Pulmonary artery endothelial cell (primary cell): ENCODE measurements at regions not wholly inside any gene's neighbourhood (a gene's known extent, or its start where the extent isn't known, plus 50 kb on each side); places are given as distances from the start of the nearest gene placed in this dataset.

Experiments
- DNase-seq: peaks from one replicate; pipeline ENCODE4 v3.0.0-alpha.2; 2011; ENCODE audit warnings: low read depth, low spot score

DNA sequence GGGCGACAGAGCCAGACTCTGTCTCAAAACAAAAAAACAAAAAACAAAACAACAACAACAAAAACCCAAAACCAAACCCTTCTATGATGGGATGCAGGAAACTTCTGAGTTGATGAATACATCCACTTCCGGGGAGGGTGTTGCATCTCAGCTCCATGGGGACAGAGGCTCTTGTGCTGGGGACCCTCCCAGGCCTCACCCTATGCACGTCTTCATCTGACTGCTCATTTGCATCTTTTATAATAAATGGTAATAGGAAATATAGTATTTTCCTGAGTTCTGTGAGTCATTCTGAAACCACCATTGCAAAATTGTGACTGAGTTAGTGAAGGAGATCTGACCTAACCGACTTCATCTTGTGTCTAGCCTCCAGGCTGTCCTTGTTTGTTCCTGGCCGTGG lies 109.5 kb upstream of the SLC28A3 start:
- no peak for DNase-seq

DNA sequence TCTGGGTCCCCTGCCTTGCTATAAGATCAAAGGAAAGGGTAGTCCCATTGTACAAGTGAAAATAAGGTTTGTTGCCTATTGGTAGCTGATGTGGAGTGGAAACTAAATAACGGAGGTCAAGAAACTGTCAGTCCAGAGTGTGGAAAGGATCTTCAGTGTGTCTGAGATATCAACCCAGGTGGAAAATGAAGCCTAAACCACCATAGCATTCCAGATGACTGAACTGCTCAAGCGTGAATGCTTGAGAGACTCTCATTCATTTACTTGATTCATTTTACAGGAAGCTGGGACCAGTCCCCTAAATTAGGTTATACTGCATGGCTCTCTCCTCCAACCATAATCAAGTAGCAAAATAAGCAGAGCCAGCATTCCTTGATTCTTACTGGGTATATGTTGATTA lies 116.0 kb upstream of the SLC28A3 start:
- DNase-seq: no peak

DNA sequence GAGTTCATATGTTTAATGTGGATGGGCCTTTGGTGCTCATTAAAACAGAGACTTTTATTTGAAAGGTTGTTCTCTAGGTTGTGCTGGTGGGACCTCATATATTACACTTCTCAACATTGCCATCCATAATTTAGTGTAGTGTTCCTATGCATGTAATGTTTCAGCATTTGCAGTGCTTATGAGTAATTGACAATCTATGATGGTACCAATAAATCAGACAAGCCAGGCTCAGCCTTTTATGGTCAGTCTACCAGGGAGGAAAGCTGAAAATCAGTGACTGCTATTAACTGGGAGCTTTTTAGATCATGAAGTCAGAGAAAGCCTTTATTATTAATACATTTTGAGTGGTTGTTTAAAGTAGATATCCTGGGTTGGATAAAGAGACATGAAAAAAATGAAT lies 120.1 kb upstream of the SLC28A3 start:
- no peak for DNase-seq

DNA sequence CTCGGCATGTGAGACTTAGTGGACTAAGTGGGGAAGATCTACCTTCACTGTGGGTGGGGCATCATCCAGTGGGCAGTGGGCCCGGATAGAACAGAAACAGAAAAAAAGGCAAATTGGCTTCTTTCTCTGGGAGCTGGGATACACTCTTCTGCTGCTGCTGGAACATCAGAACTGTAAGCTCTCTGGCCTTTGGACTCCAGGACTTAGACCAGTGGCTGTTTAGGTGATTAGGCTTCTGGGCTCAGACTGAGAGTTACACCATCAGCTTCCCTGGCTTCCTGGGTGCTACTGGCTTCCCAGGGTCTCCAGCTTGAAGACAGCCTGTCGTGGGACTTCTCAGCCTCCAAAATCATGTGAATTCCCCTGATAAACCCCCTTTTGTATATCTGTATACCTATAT lies 122.7 kb upstream of the SLC28A3 start:
- DNase-seq: no peak

DNA sequence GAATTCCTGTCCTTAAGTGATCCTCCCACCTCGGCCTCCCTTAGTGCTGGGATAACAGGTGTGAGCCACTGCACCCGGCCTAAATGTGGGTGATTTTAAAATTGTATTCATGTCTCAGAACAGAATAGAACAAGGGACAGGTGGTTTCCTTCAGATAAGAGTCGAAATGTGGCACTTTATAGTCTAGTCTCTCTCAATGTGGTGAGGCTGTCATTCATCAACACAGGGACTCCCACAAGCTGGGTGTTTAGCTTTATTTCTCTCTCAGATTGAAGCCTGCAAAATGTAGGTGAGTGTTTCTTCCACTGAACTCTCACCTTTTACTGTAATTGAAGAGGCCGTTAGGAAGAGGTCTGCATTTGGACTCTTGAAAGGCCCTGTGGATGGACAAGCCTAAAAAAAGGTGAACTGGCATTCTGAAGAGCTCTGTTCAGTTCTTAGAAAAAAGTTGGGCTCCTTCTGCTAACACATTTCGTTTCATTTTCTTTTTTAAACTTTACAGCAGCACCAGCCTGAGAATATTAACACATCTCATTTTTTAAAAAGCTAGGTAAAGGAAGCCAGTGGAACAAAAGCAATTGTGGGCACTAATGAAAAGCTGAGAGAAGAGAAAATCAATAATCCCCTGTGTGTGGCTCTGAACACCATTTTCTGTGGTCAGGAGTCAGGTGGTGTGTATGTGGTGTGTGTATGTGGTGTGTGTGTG lies 126.2 kb upstream of the SLC28A3 start:
- DNase-seq: no peak

DNA sequence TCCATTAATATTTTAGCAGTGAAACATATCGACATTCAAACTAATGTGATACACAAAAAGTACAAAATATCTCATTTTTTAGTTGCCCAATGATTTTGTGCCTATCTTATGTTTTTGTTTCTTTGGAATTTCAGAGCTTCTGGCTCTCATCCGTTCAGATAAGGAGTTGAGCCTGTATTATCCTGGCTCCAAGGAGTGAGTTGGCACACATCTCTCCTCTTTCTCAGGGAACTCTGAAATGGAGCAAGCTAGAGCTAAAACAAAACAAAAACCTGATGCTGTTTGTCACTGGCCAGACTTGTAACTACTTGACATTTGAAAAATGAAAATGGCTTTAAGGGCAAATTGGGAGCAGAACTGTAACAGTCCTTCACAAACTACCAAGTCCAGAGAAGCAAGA lies 131.3 kb upstream of the SLC28A3 start:
- no peak for DNase-seq

DNA sequence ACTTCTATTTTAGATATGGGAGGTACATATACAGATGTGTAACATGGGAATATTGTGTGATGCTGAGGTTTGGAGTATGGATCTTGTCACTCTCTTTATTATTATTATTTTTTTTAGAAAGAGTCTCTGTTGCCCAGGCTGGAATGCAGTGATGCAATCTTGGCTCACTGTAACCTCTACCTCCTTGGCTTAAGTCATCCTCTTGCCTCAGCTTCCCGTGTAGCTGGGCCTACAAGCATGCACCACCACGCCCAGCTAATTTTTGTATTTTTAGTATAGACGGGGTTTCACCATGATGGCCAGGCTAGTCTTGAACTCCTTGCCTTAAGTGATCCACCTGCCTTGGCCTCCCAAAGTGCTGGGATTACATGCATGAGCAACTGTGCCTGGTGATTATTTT lies 138.4 kb upstream of the SLC28A3 start:
- no peak for DNase-seq

DNA sequence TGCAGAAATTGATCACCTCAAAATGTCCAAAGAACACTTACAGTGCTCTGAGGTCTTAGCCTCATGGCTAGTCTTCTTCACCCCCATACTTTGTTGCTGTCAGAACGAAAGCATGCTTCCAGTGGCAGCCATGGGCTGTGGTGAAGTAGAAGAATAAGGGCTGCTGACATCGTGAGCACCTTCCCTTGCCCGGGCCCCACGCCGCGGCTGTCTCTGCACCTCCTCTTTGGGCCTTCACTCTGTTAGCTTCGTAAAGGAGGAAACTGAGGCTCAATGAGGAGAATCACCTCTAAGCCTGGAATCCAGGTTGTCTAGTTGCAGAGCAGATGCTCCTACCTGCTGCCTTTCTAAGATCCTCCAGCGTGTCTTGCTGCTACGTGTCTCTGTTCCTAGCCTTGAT lies 139.5 kb upstream of the SLC28A3 start:
- DNase-seq: no peak

DNA sequence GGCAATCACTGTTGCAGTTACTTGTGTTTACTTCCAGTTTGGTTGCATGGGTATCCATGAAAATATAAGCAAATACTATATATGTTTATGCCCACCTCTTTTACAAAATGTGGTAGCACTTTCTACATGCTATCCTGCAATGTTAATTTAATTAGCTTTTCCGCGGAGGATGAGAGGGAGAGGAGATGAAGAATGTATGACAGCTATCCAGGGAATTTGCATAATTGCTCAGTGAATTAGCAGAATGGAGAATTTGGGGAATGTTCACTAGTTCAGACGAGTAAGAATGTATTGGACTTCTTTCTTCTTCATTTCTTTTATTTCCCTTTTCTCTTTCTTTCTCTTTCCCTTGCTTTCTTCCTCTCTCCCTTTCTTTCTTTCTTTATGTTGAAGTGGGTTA lies 140.7 kb upstream of the SLC28A3 start:
- no peak for DNase-seq

DNA sequence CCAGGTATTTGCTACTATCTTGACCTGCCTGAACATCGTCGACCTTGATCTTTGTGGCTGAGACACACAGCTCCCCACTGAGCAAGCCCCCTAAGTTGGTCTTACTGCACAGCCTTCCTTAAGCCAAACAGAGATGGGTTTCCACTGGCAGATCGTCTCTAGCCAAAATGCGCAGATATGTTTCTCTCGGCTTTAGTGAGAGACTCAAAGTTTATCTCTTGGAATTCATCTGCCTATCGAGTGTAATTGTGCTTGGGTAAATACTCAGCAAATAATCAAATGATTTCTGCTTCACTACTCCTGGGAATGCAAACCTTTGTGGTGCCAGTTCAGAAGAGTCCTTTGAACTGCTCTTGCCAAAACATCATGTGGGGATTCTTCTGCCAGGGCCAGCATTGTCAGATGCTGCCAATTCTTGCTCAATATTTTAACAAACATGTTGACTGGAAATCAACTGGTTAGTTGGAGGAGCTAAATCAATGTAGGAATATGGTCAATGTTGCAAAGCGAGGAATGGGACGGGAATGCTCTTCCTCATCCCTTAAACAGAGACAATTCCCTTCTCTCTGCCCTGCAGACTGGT lies 141.2 kb upstream of the SLC28A3 start:
- no peak for DNase-seq

DNA sequence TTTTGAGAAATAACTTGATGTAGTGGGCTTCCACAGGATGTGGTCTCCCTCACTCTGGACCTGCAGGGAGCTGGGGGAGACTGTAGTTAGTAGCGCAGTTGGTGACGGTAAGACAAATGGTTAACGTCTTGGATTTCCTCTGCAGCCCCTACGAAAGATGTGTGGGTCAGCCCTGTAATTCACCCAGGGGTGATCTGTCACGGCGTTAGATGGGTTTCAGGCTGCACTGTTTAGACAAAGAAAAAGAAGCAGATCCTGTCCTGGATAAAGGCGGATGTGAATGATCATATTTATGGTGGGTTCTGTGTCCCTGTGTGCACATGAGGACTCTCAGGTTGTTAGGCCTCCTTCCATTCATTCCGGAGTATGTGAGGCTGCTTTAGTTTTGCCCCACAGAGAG lies 142.0 kb upstream of the SLC28A3 start:
- DNase-seq: no peak

DNA sequence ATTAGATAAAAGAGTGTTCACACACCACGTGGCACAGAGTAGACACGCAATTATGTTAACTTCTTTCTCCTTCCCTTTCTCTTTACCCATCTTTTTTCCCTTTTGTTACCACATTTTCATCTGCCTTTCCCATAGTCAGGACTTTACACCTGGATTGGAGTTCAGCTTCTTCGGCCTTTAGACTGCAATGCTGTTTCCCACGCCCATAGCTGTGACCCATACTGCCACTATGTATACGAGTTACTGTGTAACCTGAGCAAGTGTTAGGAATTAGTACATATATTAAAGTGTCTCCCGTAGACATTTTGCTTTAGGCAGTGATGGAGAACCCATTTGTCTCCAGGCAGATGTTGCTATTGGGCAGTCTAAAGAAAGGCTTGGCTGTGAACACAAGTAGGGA lies 143.6 kb upstream of the SLC28A3 start:
- no peak for DNase-seq

DNA sequence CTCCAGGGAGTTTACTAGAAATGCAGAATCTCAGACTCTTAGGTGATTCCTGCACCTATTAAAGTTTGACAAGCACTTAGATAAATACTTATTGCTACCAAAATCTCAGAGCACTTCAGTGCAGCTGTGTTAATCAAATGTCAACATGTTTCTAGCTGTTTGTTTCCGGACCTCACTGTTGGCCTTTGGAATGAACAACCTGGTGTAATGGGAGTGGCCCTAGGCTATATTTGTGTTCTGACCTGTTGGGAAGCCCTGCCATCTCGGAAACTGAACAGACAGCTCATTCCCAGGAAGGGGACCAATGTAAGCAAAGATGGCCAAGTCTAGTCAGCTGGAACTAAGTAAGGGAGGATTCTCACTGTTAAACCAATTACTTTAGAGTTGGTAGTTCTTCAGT lies 145.0 kb upstream of the SLC28A3 start:
- DNase-seq: no peak

DNA sequence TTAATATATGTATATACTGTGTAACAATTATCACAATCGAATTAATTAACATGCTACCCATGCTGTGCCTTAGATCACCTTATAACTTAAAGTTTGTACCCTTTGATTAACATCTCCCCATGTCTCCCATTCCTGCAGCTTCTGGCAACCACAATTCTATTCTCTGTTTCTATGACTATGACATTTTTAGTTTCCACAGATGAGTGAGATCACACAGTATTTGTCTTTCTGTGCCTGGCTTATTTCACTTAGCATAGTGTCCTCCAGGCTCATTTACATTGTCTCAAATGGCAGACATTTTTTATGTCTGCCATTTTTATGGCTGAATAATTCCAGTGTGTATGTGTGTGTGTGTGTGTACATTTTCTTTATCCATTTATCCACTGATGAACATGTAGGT lies 146.1 kb upstream of the SLC28A3 start:
- no peak for DNase-seq

DNA sequence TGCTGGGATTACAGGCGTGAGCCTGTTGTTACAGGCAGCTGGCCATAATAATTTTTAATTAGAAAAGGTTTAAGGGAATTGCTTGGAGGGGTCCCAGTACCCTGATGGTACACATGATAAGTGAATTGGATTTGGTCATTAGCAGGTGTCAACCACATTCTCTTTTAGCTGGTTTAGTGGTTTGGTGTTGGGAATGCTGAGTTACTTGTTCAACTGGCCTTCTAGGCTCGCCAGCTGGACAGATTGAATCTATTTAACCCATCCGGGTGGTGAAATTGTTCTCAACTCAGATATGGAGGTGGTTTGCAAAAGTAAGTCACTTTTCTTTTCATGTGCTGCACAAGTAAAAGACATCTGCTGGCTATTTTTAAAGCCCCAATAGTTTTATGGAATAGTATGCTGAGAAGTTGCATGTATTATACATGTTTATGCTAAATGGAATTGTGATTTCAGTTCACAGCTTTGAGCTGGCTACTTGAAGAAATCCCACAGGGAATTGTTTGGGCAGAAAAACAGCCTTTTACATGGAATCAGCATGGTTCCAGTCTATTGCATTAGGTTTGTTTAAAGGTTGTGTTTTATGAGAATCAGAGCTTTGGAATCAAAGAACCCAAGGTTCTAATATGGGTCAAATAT lies 149.8 kb upstream of the SLC28A3 start:
- DNase-seq: no peak

DNA sequence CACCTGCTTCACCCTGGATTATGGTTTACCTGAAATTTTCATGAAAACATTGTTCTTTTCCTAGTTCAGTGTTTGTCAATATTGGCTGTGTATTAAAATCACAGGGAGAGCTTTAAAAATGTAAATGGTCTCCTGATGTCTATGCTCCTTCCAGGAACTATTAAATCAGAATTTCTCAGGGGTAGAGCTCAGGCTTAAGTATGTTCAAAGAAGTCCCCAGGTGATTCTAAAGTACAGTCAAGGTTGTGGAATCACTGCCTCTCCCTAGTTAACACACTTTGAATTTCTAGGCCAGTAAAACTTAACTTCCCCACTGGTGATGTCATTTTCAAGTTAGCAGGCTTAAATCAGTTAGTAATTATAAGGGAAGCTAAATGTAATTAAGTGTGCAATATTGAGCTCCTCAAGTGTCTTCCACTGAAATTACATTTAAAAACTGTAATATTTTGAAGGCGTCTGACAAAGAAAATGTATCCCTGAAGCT lies 150.3 kb upstream of the SLC28A3 start:
- no peak for DNase-seq

DNA sequence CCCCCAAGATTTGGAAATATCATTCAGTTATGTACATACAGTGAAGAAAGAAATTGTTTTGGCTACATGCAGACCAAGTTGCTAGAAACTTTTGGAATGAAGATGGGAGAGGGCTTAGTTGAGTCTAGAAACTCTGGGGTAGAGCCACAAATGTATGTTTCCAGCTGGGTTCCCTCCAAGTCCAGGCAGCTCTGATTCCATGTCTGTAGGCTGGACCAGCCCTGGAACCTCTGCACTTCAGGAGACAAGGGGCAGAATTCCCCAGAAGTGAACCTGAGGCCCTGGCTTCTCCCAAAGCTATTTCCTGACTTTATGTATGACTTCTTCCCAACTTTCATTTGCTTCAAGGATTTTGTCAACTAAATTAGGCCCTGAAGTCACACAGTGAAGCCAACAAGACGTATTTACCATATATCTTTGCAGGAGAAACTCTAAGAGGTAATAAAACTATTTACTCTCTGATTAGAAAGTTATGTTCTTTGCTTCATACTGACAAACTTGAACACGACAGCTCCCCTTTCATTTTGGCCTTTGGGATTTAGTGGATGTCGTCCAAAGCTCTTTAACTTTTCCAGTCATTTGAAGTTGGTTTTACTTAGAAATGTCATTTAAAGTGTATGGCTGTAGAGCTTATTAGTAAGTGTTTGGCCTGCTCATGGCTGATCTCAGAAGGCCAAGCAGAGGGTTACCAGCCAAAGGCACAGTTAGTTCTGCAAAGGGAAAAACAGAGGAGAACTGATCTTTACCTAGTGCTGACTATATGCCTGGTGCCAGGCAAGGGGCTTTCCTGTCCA lies 152.0 kb upstream of the SLC28A3 start:
- DNase-seq: no peak

DNA sequence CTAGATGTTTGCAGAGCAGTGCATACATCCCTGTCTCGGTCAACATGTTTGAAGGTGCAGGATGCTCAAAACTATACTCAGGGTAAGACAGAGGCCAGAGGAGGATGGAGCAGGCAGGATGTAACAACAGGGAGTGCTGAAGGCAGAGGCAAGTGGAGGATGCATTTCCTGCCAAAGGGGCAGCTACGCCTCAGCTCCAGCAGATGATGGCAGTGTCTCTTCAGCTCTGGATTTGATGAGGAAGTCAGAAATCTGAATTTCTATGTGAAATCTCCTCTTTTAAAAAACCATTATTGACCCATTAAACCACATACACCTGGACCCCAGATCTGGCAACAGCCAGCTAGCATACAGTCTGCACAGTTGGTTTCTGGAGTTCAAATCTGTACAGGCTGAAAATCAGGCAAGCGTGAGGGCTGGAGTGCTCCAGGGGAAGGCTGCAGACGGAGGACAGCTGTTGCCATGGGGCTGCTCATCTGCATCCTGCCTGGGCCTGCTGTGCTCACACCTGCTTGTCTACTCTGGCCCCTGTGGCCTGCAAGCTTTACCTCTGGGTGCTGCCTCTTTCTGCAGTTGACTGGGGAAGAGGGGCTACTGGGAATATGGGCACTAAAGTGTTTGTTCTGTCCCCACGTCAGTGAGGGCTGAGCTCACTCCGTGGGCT lies 152.9 kb upstream of the SLC28A3 start:
- no peak for DNase-seq

DNA sequence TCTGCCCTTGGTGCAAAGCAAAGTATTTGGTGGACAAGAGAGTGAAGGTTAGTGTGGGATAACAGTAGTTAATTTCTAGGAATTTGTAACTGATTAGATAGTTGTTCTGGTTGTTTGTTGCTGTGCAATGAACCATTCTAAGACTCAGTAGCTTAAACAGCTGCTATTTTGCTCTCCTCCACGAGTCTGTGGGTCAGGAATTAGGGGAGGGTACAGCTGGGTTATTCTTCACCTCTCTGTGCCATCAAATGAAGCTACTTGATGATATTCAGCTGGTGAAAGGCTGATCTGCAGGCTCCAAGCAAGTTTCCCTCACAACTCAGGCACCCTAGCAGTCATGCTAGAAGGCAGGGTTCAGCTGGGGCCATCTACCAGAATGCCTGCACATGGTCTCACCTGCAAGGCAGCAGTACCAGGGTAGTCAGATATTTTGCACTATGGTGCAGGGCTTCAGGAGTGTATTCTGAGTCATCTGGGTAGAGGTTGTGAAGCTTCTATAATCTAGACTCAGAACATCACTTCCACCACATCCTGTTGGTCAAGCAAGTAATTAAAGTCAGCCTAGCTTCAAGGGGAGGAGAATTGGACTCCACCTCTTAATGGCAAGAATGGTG lies 159.5 kb upstream of the SLC28A3 start:
- no peak for DNase-seq

DNA sequence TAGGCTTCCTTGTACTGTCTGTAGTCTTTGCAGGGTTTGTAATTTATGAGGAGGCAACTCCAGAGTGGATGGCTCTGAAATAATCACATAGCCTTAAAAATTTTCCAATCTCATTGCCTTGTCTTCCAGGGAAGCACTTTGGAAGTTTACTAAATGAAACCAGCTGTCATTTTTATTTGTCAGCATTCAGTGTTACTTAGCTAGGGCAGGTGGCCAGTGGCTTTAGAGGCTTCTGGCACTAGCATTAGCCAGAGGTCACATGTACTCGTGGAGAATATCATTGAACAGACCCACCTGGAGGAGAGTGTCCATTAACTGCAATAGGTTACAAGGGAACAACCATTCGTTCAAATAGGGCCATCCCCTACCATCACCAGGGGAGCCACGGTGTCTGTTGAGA lies 160.3 kb upstream of the SLC28A3 start:
- DNase-seq: no peak

DNA sequence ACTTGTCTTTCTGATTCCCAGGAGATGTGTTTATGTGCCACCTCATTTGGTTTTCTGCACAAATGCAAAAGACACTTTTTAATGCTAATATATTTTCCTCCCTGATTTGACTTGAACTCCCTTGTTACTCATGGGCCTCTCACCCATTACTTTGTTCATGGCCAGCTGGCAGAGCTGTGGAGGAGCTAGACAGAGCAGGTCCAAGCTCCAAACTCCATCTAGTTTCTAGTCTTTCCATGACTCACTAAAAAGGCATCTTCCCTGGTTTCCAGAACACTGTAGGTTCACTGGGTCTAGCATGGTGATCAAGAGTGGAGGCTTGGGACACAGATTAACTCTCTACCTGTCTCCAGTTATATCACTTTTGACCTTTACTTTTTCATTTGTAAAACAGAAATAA lies 161.0 kb upstream of the SLC28A3 start:
- no peak for DNase-seq
